H1 (cell line): ENCODE measurements at regions not wholly inside any gene's neighbourhood (a gene's known extent, or its start where the extent isn't known, plus 50 kb on each side); places are given as distances from the start of the nearest gene placed in this dataset.

ENCODE experiments used
- CTCF ChIA-PET: fragments of 300-600 bp; sonication (Branson Sonifier 250); formaldehyde crosslinking; loops from one replicate; lab custom pipeline; 2021; ENCODE audit not compliant: partially characterized antibody; lab: Charles Lee
- POLR2A ChIA-PET: fragments of 300-600 bp; sonication (Branson Sonifier 250); formaldehyde crosslinking; loops from one replicate; lab custom pipeline; 2021; ENCODE audit warnings: inconsistent platforms; ENCODE audit not compliant: partially characterized antibody; lab: Charles Lee
- DNase-seq, 2 experiments: peaks; one replicate each; pipeline versions ENCODE4 v3.0.0 to v3.0.0-alpha.2; 2010 to 2022; ENCODE audit warnings: low spot score in 2 of 2, low read depth in 1 of 2, mixed read lengths in 1 of 2
- FAIRE-seq: peaks from 2 replicates; lab custom pipeline; 2011; peaks lifted over from hg19 to GRCh38; lab: Jason Lieb, UNC
- H2AFZ ChIP-seq: 2 replicates; pipeline ENCODE4 v1.8.1; 2012; ENCODE audit warnings: low read length, inconsistent platforms
- H2AK5ac ChIP-seq: 2 replicates; pipeline ENCODE4 v1.6.1; 2013; ENCODE audit warnings: low read depth, low read length
- H2BK120ac ChIP-seq: replicated peaks from 2 replicates; pipeline ENCODE3; 2013; ENCODE audit warnings: low read depth, low read length, inconsistent platforms
- H2BK12ac ChIP-seq: 2 replicates; pipeline ENCODE4 v1.6.1; 2013; ENCODE audit warnings: low read depth, low read length
- H2BK15ac ChIP-seq: 2 replicates; pipeline ENCODE4 v1.6.1; 2013; ENCODE audit warnings: low read length
- H2BK20ac ChIP-seq: 2 replicates; pipeline ENCODE4 v1.6.1; 2013; ENCODE audit warnings: low read length
- H2BK5ac ChIP-seq: 2 replicates; pipeline ENCODE4 v1.6.1; 2013; ENCODE audit warnings: low read depth, low read length
- H3K14ac ChIP-seq: 2 replicates; pipeline ENCODE4 v1.6.1; 2013; ENCODE audit warnings: inconsistent platforms; ENCODE audit not compliant: insufficient read length
- H3K18ac ChIP-seq: 2 replicates; pipeline ENCODE4 v1.6.1; 2013; ENCODE audit warnings: low read length; ENCODE audit errors: extremely low read depth
- H3K23ac ChIP-seq: 2 replicates; pipeline ENCODE4 v1.6.1; 2013; ENCODE audit warnings: inconsistent platforms; ENCODE audit not compliant: insufficient read length
- H3K23me2 ChIP-seq: 2 replicates; pipeline ENCODE4 v1.6.1; 2013; ENCODE audit warnings: low read depth, low read length
- H3K27ac ChIP-seq: 2 replicates; pipeline ENCODE4 v1.6.1; 2011; ENCODE audit warnings: low read depth, low read length, inconsistent platforms
- H3K27me3 ChIP-seq, 4 experiments: replicated peaks in 1 of 4; 1 replicate in 1 of 4; 2 replicates in 3 of 4; pipeline versions ENCODE4 v1.6.1 to v1.8.1; 2011 to 2013; ENCODE audit warnings: low read length in 3 of 4, mild to moderate bottlenecking in 3 of 4, inconsistent platforms in 2 of 4, mixed read lengths in 2 of 4, moderate library complexity in 1 of 4; ENCODE audit not compliant: control insufficient read depth in 3 of 4, insufficient read depth in 3 of 4; ENCODE audit errors: extremely low read depth in 1 of 4
- H3K36me3 ChIP-seq, 4 experiments: 2 replicates each; pipeline versions ENCODE4 v1.6.1 to v1.8.1; 2011 to 2013; ENCODE audit warnings: mild to moderate bottlenecking in 4 of 4, low read length in 3 of 4, moderate library complexity in 2 of 4, control low read depth in 1 of 4, inconsistent platforms in 1 of 4; ENCODE audit not compliant: insufficient read depth in 4 of 4, control insufficient read depth in 2 of 4
- H3K4ac ChIP-seq: replicated peaks from 2 replicates; pipeline ENCODE3; 2013; ENCODE audit warnings: low read length, low read depth, mixed read lengths, inconsistent platforms; ENCODE audit not compliant: insufficient read length
- H3K4me1 ChIP-seq, 4 experiments: replicated peaks in 1 of 4; 1 replicate in 1 of 4; 2 replicates in 3 of 4; pipeline versions ENCODE4 v1.6.1 to v1.8.1; 2011 to 2013; ENCODE audit warnings: low read length in 3 of 4, inconsistent platforms in 2 of 4, mixed read lengths in 1 of 4; ENCODE audit not compliant: insufficient read depth in 4 of 4, control insufficient read depth in 3 of 4
- H3K4me2 ChIP-seq, 2 experiments: 2 replicates each; pipeline versions ENCODE4 v1.6.1 to v1.8.1; 2011 to 2013; ENCODE audit warnings: low read depth in 2 of 2, low read length in 2 of 2, control low read depth in 1 of 2, inconsistent platforms in 1 of 2, mild to moderate bottlenecking in 1 of 2; ENCODE audit not compliant: insufficient read depth in 1 of 2
- H3K4me3 ChIP-seq, 4 experiments: fragments of 200-600, 300-600 bp in 1 of 4; sonication (generic), shearing (Covaris generic), sonication (Bioruptor Twin) in 1 of 4; 2 replicates each; pipeline versions ENCODE4 v1.5.1 to v1.8.1; 2011 to 2016; ENCODE audit warnings: low read length in 4 of 4, low read depth in 3 of 4, control low read depth in 2 of 4, inconsistent platforms in 2 of 4, mild to moderate bottlenecking in 2 of 4, mixed read lengths in 1 of 4, moderate library complexity in 1 of 4; ENCODE audit not compliant: insufficient read depth in 2 of 4; ENCODE audit errors: extremely low read depth in 1 of 4
- H3K56ac ChIP-seq: replicated peaks from 2 replicates; pipeline ENCODE3; 2013; ENCODE audit warnings: low read depth, mild to moderate bottlenecking, mixed read lengths, low read length, inconsistent platforms; ENCODE audit not compliant: insufficient read length
- H3K79me1 ChIP-seq: 2 replicates; pipeline ENCODE4 v1.6.1; 2013; ENCODE audit warnings: low read depth, low read length, control low read depth
- H3K79me2 ChIP-seq, 2 experiments: 2 replicates each; pipeline versions ENCODE4 v1.6.1 to v1.8.1; 2012 to 2013; ENCODE audit warnings: low read length in 2 of 2, mild to moderate bottlenecking in 2 of 2, inconsistent platforms in 1 of 2; ENCODE audit not compliant: insufficient read depth in 2 of 2, control insufficient read depth in 1 of 2
- H3K9ac ChIP-seq, 4 experiments: replicated peaks in 1 of 4; 1 replicate in 1 of 4; 2 replicates in 3 of 4; pipeline versions ENCODE4 v1.6.1 to v1.8.1; 2011 to 2013; ENCODE audit warnings: low read depth in 3 of 4, low read length in 3 of 4, control low read depth in 2 of 4, mild to moderate bottlenecking in 2 of 4, moderate library complexity in 2 of 4, inconsistent platforms in 1 of 4; ENCODE audit errors: extremely low read depth in 1 of 4
- H3K9me3 ChIP-seq, 2 experiments: 2 replicates each; pipeline versions ENCODE4 v1.6.1 to v1.8.1; 2012 to 2013; ENCODE audit warnings: mild to moderate bottlenecking in 2 of 2, moderate library complexity in 2 of 2, control low read depth in 1 of 2, inconsistent platforms in 1 of 2, low read depth in 1 of 2, low read length in 1 of 2, mixed read lengths in 1 of 2; ENCODE audit not compliant: insufficient read depth in 2 of 2
- H4K20me1 ChIP-seq, 2 experiments: replicated peaks in 1 of 2; 2 replicates each; pipeline versions ENCODE3 to v1.8.1; 2011 to 2013; ENCODE audit warnings: inconsistent platforms in 2 of 2, low read length in 2 of 2, mild to moderate bottlenecking in 1 of 2; ENCODE audit not compliant: insufficient read depth in 2 of 2, control insufficient read depth in 1 of 2
- H4K5ac ChIP-seq: 2 replicates; pipeline ENCODE4 v1.6.1; 2013; ENCODE audit warnings: low read length, low read depth, mixed read lengths, inconsistent platforms; ENCODE audit not compliant: insufficient read length
- H4K8ac ChIP-seq: 2 replicates; pipeline ENCODE4 v1.8.0; 2013; ENCODE audit warnings: mild to moderate bottlenecking, moderate library complexity, low read length, inconsistent platforms; ENCODE audit not compliant: insufficient read depth; ENCODE audit errors: extremely low read depth
- H4K91ac ChIP-seq: replicated peaks from 2 replicates; pipeline ENCODE3; 2013; ENCODE audit warnings: low read length, mixed read lengths, inconsistent platforms; ENCODE audit not compliant: insufficient read length
- ASH2L ChIP-seq: fragments of 200-600, 300-600 bp; sonication (generic); IDR thresholded peaks from one replicate; pipeline ENCODE4 v1.7.1; 2017; ENCODE audit warnings: low read length
- BCL11A ChIP-seq, 2 experiments: IDR thresholded peaks; one replicate each; pipeline ENCODE4 v1.6.1; 2011; ENCODE audit warnings: low read depth in 2 of 2, low read length in 2 of 2, mild to moderate bottlenecking in 2 of 2
- E2F6 ChIP-seq: IDR thresholded peaks from 2 replicates; pipeline ENCODE4 v1.6.1; 2012; ENCODE audit warnings: inconsistent platforms
- FOSL1 ChIP-seq: IDR thresholded peaks from 2 replicates; pipeline ENCODE4 v1.6.1; 2011; ENCODE audit warnings: mild to moderate bottlenecking, low read depth, low read length, moderate library complexity; ENCODE audit not compliant: insufficient read depth
- MAX ChIP-seq: IDR thresholded peaks from 2 replicates; pipeline ENCODE4 v1.6.1; 2012; ENCODE audit warnings: inconsistent platforms
- RBBP5 ChIP-seq: IDR thresholded peaks from 2 replicates; pipeline ENCODE4 v1.7.1; 2012; ENCODE audit warnings: low read depth, mild to moderate bottlenecking, inconsistent platforms, low read length, moderate library complexity, borderline replicate concordance
- SIX5 ChIP-seq: IDR thresholded peaks from 2 replicates; pipeline ENCODE4 v1.6.1; 2011; ENCODE audit warnings: mild to moderate bottlenecking, low read depth, low read length
- ZNF274 ChIP-seq: IDR thresholded peaks from 2 replicates; pipeline ENCODE4 v1.7.0; 2012; ENCODE audit warnings: low read length, borderline replicate concordance; ENCODE audit errors: extremely low read depth
- WGBS, 2 experiments: shearing (Covaris generic) in 1 of 2; methylation state at CpG; one replicate each; pipeline versions ENCODE4 v1.1.6 to v1.1.7; 2013 to 2015; ENCODE audit warnings: low lambda C conversion rate in 2 of 2, mixed read lengths in 2 of 2, inconsistent platforms in 1 of 2, low coverage in 1 of 2, missing lambda C conversion rate in 1 of 2; ENCODE audit not compliant: insufficient replicate concordance in 2 of 2, insufficient coverage in 1 of 2, insufficient read length in 1 of 2; ENCODE audit errors: extremely low coverage in 1 of 2, missing lambda C conversion rate in 1 of 2; 5-methylcytosine and 5-hydroxymethylcytosine counted together

GRCh38 chr2:107358362-107358761 lies 468.3 kb upstream of the RGPD4 start:
- no peak overlapping the region for H2BK20ac ChIP-seq
- H2BK15ac ChIP-seq = no peak overlapping the region
- H4K20me1 ChIP-seq = no peaks in the 10 kb centered on the region
- H3K56ac ChIP-seq = no peak overlapping the region
- H2AFZ ChIP-seq = no peak overlapping the region
- H3K79me2 ChIP-seq = no peaks in the 10 kb centered on the region
- H3K18ac ChIP-seq = no peak overlapping the region
- no peaks in the 10 kb centered on the region for H3K4me1 ChIP-seq
- no peaks in the 10 kb centered on the region for H3K27me3 ChIP-seq
- ChIA-PET CTCF (interaction anchor here (0.5 kb wide), 1 partner anchor 401 kb away, joined by 3 read pairs; no protein-coding TSS in a partner anchor), POLR2A (no interaction called here)
- no peak overlapping the region for H2BK120ac ChIP-seq
- H4K5ac ChIP-seq = no peak overlapping the region
- WGBS, 2 experiments = 78% methylated on average over 6 of the region's 6 CpGs; no CpG with 5 or more reads in 1 of the 2 experiments
- H3K9me3 ChIP-seq = no peaks in the 10 kb centered on the region
- H3K4ac ChIP-seq = no peak overlapping the region
- no peak overlapping the region for H3K27ac ChIP-seq
- no peak overlapping the region for H4K8ac ChIP-seq
- TF ChIP-seq SIX5 (no peak), FOSL1 (no peak), MAX (no peak), ZNF274 (no peak), RBBP5 (no peak), ASH2L (no peak), BCL11A (IDR thresholded peaks at IDR 0.05; ENCODE audit: low read depth in 2 of 2, low read length in 2 of 2) (no peak), E2F6 (no peak)
- no peak overlapping the region for H4K91ac ChIP-seq
- H3K79me1 ChIP-seq = no peaks in the 10 kb centered on the region
- FAIRE-seq = no peak
- DNase-seq = no peak
- H2AK5ac ChIP-seq = no peak overlapping the region
- no peak overlapping the region for H3K4me3 ChIP-seq
- no peak overlapping the region for H2BK5ac ChIP-seq
- H3K36me3 ChIP-seq = no peaks in the 10 kb centered on the region
- no peak overlapping the region for H3K14ac ChIP-seq
- H2BK12ac ChIP-seq = no peak overlapping the region
- no peak overlapping the region for H3K4me2 ChIP-seq
- no peak overlapping the region for H3K9ac ChIP-seq
- H3K23ac ChIP-seq = no peak overlapping the region
- no peaks in the 10 kb centered on the region for H3K23me2 ChIP-seq
